ENCODE measurements at regions not wholly inside any gene's neighbourhood (a gene's known extent, or its start where the extent isn't known, plus 50 kb on each side); places are given as distances from the start of the nearest gene placed in this dataset.
"Not testable (repeated sequence)": the region's sequence is repeated elsewhere in the genome, so short reads cannot be mapped to it uniquely, and the experiment has no call there.

DNA sequence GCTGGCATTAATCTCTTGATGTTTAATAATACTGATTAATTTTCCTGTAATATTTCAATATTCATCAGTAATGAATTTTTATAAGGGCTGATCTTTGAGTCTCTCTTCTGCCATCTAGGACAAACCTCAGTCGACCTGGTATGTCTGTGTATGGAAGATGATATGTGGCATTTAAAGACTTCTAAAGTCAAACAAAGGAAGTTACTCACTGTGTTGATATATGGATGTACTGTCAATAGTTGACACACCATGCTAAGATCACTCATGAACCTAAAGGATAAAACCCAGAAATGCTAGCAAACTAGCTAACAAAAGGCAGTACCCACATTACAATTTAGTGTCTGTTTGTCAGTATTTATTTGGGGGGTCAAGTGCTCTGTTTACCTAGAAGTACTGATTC, 380.7 kb upstream of the GOT2 start:
- DNase-seq, result no peak

DNA sequence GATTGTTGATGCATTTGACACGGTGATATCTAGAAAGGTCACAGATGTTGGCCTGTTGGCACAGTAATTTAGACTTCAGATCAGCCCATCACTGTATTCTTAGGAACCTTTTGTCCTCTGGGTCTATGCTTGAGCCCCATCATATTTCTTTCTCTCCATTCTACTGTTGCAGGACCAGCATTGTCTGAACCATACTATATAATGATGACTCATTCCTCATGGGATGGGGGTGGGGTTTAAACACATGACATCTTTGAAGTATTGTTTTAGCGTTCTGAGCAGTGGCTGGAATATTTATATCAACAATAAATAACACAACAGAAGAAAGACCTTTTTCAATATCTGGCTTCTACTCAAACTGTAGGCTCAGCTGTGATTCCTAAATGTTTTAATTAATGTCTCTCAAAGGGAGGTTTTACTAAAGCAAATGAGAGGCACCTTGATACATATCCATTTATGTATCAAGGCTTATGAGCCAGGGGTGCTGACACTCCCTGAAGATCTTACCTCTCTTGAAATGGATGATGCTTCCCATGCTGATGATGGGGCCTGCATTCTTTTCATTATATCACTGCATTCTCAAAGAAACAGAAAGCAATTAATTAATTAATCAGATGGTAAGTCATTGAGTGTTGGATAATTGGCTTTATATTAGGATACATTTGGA, 379.0 kb upstream of the GOT2 start:
- no peak for DNase-seq

DNA sequence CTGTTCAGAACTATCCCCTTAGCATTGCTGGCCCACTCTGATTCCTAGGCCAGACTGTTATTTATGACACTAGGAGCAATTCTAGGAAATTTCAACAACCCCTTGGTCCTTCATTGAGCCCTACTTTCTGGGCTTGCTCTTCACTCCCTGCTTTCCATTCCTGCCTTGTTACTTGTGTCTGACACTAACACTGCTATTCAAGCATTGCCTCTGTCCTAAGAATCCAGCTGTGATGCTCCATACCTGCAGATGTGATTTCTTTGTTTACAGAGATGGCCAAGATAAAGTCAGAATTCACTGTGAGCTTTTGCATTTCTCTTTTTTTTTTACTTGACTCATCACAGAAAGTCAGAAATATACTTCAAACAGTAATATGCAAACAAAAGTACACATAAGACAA, 377.2 kb upstream of the GOT2 start:
- DNase-seq, result no peak

DNA sequence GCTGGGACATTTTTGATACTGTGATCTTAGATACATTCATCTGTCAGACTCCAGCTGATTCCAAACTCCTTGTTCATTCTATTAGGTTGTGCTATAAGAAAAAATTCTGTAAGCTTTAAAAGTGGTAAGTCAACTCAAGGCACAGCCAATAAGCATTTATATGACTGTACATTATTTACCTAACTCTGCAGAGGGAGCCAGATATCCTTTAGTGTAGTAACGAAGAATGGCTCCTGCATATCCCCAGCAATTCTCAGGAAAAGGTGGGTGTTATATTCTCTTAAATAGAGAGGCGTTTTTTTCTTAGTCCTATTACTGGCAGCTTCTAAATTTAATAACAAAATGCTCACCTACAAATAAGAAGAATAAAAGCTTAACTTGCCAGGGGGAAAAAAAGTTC, 374.3 kb upstream of the GOT2 start:
- DNase-seq, result no peak

DNA sequence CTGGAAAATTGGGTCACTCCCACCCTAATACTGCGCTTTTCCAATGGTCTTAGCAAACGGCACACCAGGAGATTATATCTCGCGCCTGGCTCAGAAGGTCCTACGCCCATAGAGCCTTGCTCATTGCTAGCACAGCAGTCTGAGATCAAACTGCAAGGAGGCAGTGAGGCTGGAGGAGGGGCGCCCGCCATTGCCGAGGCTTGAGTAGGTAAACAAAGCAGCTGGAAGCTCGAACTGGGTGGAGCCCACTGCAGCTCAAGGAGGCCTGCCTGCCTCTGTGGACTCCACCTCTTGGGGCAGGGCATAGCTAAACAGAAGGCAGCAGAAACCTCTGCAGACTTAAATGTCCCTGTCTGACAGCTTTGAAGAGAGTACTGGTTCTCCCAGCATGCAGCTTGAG, 362.6 kb upstream of the GOT2 start:
- DNase-seq, result not testable (repeated sequence)

DNA sequence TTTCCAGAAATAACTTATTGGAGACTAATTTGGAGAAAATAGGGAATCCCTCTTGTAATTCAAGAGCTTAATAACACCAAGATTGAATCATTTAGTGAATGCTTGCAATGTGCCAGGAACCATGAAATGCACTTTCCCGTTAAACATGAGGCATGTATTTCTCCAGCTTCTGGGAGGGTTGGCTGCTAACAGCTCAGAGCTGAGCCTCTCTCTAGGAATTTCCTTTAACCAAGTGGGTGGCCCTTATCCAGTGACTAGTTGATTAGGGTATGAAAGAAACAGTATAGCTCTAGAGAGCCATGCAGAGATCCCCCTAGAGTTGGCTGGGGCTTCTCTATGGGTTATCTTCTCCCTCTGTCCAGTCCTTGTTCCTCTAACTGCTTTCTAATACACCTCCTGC, 356.4 kb upstream of the GOT2 start:
- DNase-seq, result no peak

DNA sequence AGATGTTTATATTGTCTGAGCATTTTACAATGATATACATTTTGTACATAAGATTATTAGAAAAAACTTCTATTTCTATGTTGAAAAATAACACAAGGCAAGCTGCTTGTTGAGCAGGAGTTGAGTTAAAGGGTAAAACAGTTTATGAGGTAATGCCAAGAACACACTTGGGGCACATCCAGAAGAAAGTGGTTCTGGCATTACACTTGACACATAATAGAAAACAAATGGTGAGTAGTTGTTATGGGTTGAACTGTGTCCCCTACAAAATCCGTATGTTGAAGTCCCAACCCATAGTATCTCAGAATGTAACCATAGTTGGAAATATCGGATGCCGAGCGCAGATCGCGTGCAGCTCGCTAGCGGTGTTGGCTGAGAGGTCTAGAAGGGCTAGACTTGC, 354.3 kb upstream of the GOT2 start:
- no peak for DNase-seq

DNA sequence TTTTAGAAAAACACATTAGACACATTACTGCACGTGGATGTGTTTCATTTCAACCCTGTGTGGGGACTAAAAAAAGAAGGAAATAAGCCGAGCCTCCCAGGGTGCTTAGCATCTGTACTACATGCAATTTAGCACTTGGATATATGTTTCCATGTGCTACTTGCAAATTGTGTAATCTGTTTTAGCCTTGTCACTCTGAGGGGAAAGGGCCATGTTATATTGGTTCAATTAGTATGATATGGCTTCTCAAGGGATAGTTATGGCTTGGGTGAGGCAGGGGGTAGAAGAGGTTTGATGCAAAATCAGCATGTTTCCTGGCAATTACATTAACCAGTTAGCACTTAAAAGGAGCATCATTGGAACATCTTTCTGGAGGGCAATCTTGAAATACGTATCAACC, 353.5 kb upstream of the GOT2 start:
- no peak for DNase-seq

DNA sequence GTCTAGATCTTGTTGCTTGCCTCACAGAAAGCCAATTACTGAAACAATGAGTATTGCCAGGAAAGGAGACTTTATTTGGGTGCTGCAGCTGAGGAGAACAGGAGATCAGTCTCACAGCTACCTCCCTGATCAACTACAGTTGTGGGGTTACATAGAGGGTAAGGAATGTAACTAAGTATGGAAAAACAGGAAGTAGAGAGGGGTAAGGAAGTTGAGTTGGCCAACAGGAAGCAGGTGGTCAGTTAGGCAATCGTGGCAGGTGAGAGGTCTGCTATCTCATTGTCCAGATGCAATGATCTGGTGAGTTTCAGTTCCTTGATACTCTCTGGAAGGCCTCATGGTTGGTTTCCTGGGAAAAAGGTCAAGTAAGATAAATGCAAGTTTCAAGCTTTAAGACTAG, 333.1 kb upstream of the GOT2 start:
- DNase-seq, result no peak

DNA sequence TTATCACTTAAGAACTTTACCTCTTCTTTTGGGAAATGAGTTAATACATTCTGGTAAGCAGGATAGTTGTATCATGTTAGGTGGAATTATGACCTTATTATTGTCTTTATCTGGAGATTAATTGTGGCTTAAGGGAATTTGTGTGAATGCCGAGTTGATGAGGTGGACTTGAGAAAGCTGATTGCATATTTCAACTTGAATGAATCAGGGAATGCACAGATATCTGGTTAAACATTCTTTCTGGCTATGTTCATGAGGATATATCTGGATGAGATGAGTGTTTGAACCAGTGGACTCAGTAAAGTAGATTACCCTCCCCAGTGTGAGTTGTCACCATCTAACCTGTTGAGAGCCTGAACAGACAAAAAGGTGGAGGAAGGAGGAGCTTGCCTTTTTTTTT, 326.1 kb upstream of the GOT2 start:
- DNase-seq, result no peak

DNA sequence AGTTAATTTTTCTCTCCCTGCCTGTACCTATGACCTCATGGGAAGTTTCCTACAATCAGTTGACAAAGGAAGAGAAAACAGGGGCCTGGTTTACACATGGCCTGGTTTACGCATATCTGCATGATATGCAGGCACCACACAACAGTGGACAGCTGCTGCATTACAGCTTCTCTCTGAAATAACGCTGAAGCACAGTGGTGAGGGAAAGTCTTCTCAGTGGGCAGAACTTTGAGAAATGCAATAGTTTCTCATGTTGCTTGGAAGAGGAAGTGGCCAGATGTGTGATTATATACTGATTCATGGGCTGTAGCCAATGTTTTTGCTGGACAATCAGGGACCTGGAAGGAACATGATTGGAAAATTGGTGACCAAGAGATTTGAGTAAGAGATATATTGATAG, 324.1 kb upstream of the GOT2 start:
- DNase-seq, result no peak

DNA sequence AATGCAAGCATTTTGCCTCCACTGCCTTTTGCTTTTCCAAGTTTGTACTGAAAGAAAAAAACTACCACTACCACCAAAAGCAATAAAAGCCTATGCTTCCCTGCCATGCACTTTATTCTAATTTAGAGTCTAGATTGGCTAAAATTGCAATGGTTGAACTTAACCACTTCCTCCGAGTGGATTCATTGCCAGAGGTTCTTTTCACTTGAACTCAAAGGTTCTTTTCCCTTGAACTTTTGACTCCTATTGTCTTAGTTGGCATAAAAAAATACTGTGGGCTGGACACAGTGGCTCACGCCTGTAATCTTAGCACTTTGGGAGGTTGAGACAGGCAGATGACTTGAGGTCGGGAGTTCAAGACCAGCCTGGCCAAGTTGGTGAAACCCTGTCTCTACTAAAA, 319.8 kb upstream of the GOT2 start:
- no peak for DNase-seq

DNA sequence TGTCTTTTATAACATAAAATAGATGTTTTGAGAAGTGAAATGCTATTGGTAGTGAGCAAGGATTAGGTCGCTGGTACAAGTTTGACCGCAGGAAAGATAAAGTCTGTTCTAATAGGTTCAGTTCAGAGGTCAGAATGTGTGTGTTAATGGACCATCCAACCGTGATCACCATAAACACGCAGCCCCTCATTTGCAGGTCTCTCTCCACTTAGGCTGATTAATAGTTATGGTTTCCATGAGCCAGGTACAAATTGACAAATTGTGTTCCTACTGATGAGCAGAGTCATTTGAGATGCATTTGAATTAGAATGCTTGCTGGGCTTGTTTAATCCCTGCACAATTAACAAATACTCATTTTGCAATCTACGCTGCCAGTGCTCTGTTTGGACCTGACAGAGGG, 318.1 kb upstream of the GOT2 start:
- DNase-seq, result no peak

DNA sequence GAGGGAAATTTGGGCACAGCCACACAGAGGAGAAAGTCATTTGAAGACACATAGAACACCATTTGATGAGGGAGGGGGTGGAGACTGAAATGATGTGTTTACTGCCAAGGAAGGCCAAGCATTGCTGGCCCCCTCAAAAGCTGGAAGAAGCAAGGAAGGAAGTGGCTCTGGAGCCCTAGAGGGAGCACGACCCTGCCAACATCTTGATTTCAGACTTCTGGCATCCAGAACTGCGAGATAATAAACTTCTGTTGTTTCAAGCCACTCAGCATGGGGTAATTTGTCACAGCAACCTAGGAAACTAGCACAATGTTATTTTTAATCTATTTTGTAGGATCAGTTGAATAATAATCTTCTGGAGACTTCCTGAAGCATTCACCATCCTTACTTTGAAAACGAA, 314.8 kb upstream of the GOT2 start:
- no peak for DNase-seq

DNA sequence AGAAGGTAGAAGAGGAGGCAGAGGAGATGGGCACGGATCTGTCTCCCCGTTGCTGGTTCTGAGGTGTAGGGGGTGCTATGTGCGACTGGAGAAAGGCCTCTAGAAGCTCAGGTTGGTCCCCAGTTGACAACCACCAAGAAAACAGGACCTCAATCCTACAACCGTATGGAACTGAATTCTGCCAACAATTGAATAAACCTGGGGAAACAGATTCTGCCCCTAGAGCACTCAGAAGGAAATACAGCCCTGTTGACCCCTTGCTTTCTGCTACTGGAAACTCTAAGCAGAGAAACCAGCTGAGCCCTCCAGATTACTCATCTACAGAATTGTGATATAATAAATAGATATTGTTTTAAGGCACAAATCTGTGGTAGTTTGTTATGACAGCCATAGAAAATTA, 313.0 kb upstream of the GOT2 start:
- no peak for DNase-seq

DNA sequence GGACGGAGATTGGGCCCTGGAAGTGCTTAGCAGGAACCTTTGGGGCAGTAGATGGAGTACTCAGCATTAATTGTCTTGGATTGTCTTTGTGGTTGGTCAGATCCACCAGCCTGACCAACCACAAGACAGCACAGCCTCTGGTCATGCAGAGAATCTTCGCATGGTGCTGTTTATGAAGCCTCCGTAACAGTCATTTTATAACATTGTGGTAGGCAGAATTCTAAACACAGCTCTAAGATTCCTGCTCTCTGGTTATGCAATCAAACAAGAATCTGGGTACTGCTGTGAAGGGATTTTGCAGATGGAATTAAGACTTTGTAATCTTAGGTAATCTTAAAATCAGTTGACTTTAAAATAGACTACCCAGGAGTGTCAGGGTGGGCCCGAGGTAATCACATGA, 312.2 kb upstream of the GOT2 start:
- DNase-seq, result no peak

DNA sequence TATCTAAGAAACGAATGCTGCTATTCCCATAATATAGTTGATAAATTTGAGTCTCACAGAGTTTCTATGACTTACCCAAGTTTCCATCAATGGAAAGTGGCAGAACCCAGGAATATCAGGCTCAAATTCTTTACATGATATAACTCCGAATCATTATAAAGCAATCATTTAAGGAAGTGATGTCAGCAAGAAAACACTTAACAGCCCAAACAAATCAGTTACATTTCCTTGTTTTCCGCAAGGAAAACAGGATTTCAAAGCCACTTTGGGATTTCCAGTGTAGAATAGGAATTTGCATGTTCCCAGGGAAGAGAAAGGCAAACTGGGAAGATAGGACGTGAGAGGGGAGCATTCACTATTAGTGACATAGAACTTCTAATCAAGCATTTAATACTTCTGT, 311.4 kb upstream of the GOT2 start:
- no peak for DNase-seq

DNA sequence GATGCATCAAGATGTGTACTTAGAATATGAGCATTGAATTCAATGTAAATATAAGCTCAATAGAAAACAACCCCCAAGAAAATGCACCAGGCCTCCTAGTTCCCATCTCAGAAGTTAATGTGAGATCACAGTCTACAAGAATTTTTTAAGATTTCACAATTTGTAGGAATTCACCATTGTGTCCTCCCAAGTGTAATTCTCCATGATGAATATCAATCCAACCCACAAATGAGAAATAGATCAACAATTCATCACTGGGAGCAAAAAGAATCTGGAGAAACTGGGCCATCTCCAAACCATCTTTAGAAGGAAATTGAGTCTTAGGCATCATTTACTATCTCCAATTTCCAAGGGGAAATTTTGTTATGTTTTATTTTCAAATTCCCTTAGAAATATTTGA, 310.5 kb upstream of the GOT2 start:
- no peak for DNase-seq

DNA sequence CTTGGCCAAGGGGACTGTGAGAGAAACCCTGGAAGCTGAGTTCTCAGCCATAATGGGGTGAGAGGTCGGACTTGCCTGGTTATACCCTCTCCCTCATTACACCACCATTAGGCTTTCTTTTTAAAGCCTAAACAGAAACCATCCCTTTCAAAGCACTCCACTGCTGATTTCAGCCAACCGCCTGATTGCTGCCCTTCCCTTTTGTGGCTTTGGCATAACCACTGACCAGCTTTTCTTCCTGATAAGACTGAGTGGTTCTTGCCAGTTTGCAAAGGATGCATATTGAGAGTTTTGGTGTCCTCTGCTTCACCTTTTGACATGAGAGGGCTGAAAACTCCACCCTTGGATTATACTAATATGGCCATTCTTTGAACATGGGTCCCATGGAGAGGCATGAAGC, 308.2 kb upstream of the GOT2 start:
- no peak for DNase-seq

DNA sequence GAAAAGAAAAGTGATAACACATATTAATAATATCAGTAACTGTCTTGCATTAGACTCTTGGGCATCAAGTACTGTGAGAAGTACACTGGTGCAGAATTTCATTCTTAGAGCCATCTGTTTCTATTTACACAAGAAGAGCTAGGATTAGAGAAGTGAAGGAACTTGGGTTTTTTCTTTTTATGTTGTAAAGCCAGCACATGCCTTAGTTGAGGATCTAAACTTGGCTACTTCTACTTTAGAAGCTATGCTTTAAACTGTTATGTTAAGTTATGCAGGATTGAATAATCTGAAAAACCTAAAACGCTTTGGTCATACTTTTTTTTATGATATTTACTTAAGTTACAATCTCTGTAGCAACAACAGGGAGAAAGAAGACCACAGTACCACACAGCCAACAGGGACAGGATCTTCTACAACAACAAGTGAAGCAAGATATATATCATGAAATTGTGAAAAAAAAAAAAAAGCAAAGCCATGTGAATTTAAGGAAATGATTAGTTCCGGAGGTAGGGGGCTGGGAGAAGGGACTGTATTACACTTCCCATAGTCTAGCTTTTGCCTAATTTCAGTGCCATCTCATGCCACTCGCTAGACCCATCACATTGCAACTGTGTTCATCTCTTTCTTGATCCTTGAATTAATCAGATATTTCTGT, 305.1 kb upstream of the GOT2 start:
- no peak for DNase-seq

DNA sequence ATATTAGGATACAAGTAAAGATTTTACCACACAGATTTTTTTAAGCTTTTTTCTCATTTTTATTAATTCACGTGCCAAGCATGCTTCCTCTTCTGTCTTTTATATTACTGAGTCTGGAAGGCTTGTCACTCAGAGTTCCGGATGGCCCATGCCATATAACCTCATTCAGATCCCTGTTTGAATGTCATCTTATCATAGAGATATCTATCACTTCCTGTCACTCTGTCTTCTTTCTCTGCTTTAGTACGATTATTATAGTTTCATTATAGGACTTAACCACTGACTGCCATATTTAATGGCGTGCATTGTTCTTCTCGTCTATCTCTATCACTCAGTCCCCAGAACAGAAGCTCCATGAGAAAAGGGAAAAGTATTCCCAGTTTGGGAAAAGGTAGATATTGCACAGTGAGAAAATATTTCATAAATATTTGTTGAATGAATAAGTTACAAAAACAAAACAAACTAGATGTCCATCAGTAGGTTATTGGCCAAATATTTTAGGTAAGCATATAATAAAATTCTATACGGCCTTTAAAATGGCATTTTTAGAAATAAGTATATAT, 296.9 kb upstream of the GOT2 start:
- no peak for DNase-seq

DNA sequence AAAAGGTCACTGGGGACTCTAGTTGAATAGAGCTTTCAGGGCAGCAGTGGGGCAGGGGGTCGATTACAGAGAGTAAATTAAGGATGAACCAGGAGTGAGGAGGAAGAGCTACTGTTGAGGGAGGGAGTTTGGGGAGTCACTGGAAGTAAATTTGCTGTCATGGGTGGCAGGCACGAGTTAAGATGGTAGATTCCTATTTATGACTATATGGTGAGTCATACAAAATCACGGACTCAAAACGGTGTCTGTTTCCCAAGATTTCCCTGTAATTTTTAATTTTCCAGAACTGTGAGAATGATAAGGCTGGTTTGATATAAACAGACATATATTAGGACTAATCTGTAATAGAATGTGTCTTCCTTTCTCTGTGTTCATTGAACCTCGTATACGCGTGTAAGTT, 287.6 kb upstream of the GOT2 start:
- no peak for DNase-seq

DNA sequence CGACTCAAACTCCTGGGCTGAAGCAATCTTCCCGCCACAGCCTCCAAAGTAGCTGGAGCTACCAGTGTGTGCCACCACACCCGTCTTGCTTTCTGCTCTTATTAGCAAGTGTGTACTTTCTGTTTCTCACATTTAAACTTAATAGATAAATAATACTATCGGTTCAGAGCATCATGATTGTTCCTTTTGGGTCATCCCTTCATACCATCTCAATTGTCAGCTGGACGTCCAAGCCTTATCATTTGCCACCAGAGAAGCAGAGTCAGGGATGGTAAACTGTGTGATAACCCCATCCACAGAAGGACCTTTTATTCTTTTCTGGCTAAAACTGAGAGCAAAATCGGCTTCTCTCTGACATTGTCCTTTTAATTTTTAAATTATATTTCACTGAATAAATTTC, 279.8 kb upstream of the GOT2 start:
- DNase-seq, result no peak

DNA sequence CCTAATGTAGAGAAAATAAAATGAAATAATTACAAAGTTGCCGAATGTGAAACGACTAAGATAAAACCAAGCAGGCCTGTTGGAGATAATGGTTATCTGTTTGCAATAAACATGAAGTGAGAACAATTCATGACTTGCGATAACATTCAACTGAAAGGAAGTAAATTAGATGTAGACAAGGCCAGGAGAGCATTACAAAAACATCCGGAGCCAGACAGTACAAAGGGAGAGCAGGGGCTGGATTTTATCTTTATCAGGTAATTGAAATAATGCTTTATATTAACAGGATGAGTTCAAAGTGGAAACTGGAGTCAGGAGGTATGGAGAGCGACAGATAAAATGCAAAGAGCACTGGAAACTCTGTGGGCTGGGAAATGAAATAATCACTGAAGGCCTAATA, 265.6 kb upstream of the GOT2 start:
- no peak for DNase-seq

DNA sequence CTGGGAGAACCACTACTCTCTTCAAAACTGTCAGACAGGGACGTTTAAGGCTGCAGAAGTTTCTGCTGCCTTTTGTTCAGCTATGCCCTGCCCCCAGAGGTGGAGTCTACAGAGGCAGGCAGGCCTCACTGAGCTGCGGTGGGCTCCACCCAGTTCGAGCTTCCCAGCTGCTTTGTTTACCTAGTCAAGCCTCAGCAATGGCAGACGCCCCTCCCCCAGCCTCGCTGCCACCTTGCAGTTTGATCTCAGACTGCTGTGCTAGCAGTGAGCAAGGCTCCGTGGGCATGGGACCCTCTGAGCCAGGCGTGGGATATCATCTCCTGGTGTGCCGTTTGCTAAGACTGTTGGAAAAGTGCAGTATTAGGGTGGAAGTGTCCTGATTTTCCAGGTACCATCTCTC, 258.6 kb upstream of the GOT2 start:
- not testable (repeated sequence) for DNase-seq

Measured in activated naive CD4-positive, alpha-beta T cell treated with anti-CD3 and anti-CD28 coated beads, Interleukin-2, amount 50 U/mL, for 16 hours (primary cell).